ENCODE measurements at regions not wholly inside any gene's neighbourhood (a gene's known extent, or its start where the extent isn't known, plus 50 kb on each side); places are given as distances from the start of the nearest gene placed in this dataset.

DNA sequence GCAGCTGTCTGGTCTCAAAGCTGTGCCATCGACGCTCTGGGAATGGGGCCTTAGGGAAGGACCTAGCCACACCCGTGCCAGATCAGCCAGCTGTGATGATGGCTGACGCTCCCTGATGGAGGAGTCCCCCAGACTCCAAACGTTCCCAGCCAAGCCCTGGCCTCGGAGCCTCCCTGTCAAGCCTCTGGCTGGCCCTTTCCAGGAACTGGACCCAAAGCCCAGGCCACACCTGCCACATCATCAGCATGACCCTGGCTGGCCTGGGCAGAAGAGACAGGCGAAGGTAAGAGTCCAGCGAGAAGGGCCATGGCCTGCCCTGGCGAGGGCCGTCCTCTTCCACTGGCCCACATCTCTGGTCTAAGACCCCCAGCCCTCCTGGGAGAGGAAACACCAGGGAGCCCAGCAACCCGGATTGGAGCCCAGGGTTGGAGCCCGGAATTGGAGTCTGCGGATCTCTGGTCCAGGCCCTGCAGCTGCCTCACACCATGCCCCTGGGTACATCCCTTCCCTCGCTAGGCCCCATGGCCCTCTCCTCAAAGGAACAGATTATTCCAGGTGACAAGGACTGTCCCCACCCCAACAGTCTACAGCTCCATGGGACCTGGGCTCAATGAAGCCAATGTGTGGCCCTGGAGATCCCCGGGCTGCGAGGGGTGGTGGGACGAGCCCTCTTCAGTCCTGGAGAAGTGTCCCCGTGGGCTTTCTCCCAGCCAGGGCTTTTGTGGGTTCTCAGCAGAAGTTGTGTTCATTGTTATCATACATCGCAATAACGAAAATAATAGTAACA lies 105.1 kb upstream of the TNRC6C start:
- H3K9me3 ChIP-seq (replicated peaks; ENCODE audit: low read length), result no peaks in the 10 kb centered on the region

GRCh38 chr17:77854083-77854758 lies 104.3 kb upstream of the TNRC6C start:
- Histone ChIP-seq H3K27me3 (ENCODE audit: control insufficient read depth, insufficient read depth, low read length) (peaks cover 47% of the 10 kb centered on the region), H3K4me2 (ENCODE audit: low read length) (no peak overlapping the region), H3K9ac (ENCODE audit: low read depth, low read length) (no peak overlapping the region), H3K9me3 (replicated peaks; ENCODE audit: low read length) (no peaks in the 10 kb centered on the region), H3K36me3 (ENCODE audit: insufficient read depth, low read length) (no peaks in the 10 kb centered on the region), H3K4me1 (ENCODE audit: control insufficient read depth, insufficient read depth, low read length) (no peaks in the 10 kb centered on the region), H3K4me3 (ENCODE audit: low read length) (no peak overlapping the region)

More for the DNA sequence above, 105.1 kb upstream of the TNRC6C start:
- H3K27me3 ChIP-seq (ENCODE audit: control insufficient read depth, insufficient read depth, low read length), result peaks cover 46% of the 10 kb centered on the region
- H3K4me3 ChIP-seq (ENCODE audit: low read length), result no peak overlapping the region
- H3K4me2 ChIP-seq (ENCODE audit: low read length), result no peak overlapping the region
- no peaks in the 10 kb centered on the region for H3K36me3 ChIP-seq (ENCODE audit: insufficient read depth, low read length)
- no peak overlapping the region for H3K9ac ChIP-seq (ENCODE audit: low read depth, low read length)
- no peaks in the 10 kb centered on the region for H3K4me1 ChIP-seq (ENCODE audit: control insufficient read depth, insufficient read depth, low read length)

DNA sequence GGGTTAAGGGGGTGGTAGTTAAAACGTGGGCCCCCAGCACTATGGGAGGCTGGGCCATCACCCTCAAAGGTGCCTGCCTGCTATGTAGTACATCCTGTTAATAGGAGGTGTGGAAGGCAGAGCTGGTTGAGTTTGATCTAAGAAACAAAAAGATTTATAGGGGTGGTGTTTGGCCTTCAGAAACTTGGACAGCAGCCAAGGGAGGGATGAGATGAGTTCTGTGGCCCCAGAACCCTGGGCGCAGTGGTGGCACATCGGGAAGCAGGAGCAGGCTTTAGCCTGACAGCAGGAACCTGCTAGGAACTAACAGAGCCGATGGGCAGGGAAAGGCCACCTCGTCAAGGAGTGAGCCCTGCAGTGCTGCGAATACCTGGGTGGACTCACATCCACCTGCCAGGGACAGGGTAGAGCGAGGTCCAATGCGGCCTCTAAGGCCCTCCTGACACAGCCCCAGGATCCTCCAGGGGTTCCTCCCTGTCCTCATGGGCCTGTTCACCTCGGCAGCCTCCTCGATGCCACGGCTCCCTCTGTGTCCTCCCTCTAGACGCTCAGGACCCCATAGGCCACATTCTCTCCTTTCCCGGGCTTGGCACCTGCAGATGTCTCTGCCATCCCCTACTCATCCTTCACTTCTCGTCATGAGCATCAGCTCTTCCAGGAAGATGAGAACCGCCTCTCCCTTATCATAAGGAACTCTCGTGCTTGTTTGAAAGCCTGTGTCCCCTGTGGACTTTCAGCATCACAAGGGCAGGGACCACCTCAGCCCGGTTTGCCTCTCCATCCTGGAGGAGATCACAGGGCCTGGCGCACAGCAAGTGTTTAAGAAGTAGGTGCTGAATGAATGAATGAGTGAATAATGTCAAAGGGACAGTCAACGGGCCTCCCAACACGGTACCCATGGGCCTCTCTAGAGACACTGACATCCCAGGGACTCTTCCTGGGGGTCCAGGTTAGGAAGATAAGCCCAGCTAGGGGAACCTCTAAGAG lies 103.5 kb upstream of the TNRC6C start:
- Histone ChIP-seq H3K36me3 (ENCODE audit: insufficient read depth, low read length) (no peaks in the 10 kb centered on the region), H3K9me3 (replicated peaks; ENCODE audit: low read length) (no peaks in the 10 kb centered on the region), H3K4me1 (ENCODE audit: control insufficient read depth, insufficient read depth, low read length) (no peaks in the 10 kb centered on the region), H3K4me2 (ENCODE audit: low read length) (no peak overlapping the region), H3K27me3 (ENCODE audit: control insufficient read depth, insufficient read depth, low read length) (peaks cover 54% of the 10 kb centered on the region), H3K4me3 (ENCODE audit: low read length) (no peak overlapping the region), H3K9ac (ENCODE audit: low read depth, low read length) (no peak overlapping the region)

GRCh38 chr17:77856551-77857305 lies 101.8 kb upstream of the TNRC6C start:
- Histone ChIP-seq H3K4me1 (ENCODE audit: control insufficient read depth, insufficient read depth, low read length) (no peaks in the 10 kb centered on the region), H3K9me3 (replicated peaks; ENCODE audit: low read length) (no peaks in the 10 kb centered on the region), H3K4me3 (ENCODE audit: low read length) (no peak overlapping the region), H3K36me3 (ENCODE audit: insufficient read depth, low read length) (no peaks in the 10 kb centered on the region), H3K27me3 (ENCODE audit: control insufficient read depth, insufficient read depth, low read length) (peaks cover 59% of the 10 kb centered on the region), H3K9ac (ENCODE audit: low read depth, low read length) (no peak overlapping the region), H3K4me2 (ENCODE audit: low read length) (no peak overlapping the region)

- Histone ChIP-seq H3K27me3 (ENCODE audit: control insufficient read depth, insufficient read depth, low read length) (peaks cover 56% of the 10 kb centered on the region), H3K36me3 (ENCODE audit: insufficient read depth, low read length) (no peaks in the 10 kb centered on the region), H3K9me3 (replicated peaks; ENCODE audit: low read length) (no peaks in the 10 kb centered on the region), H3K4me3 (ENCODE audit: low read length) (no peak overlapping the region), H3K9ac (ENCODE audit: low read depth, low read length) (no peak overlapping the region), H3K4me2 (ENCODE audit: low read length) (no peak overlapping the region), H3K4me1 (ENCODE audit: control insufficient read depth, insufficient read depth, low read length) (no peaks in the 10 kb centered on the region)
These were observed 101.3 kb upstream of the TNRC6C start for GRCh38 chr17:77857306-77857555.

GRCh38 chr17:77857613-77858012 lies 100.9 kb upstream of the TNRC6C start:
- no peak overlapping the region for H3K9ac ChIP-seq (ENCODE audit: low read depth, low read length)
- peaks cover 57% of the 10 kb centered on the region for H3K27me3 ChIP-seq (ENCODE audit: control insufficient read depth, insufficient read depth, low read length)
- H3K4me1 ChIP-seq (ENCODE audit: control insufficient read depth, insufficient read depth, low read length), result no peaks in the 10 kb centered on the region
- no peak overlapping the region for H3K4me3 ChIP-seq (ENCODE audit: low read length)
- H3K36me3 ChIP-seq (ENCODE audit: insufficient read depth, low read length), result no peaks in the 10 kb centered on the region
- H3K9me3 ChIP-seq (replicated peaks; ENCODE audit: low read length), result no peaks in the 10 kb centered on the region
- no peak overlapping the region for H3K4me2 ChIP-seq (ENCODE audit: low read length)

- H3K4me2 ChIP-seq (ENCODE audit: low read length), result no peak overlapping the region
- peaks cover 48% of the 10 kb centered on the region for H3K27me3 ChIP-seq (ENCODE audit: control insufficient read depth, insufficient read depth, low read length)
- no peak overlapping the region for H3K4me3 ChIP-seq (ENCODE audit: low read length)
- H3K36me3 ChIP-seq (ENCODE audit: insufficient read depth, low read length), result no peaks in the 10 kb centered on the region
- no peaks in the 10 kb centered on the region for H3K9me3 ChIP-seq (replicated peaks; ENCODE audit: low read length)
- no peak overlapping the region for H3K9ac ChIP-seq (ENCODE audit: low read depth, low read length)
- peaks cover 3% of the 10 kb centered on the region for H3K4me1 ChIP-seq (ENCODE audit: control insufficient read depth, insufficient read depth, low read length)
These were observed 100.0 kb upstream of the TNRC6C start for GRCh38 chr17:77858291-77859034.

- peaks cover 9% of the 10 kb centered on the region for H3K4me1 ChIP-seq (ENCODE audit: control insufficient read depth, insufficient read depth, low read length)
These were observed 99.3 kb upstream of the TNRC6C start for GRCh38 chr17:77859035-77859810.

DNA sequence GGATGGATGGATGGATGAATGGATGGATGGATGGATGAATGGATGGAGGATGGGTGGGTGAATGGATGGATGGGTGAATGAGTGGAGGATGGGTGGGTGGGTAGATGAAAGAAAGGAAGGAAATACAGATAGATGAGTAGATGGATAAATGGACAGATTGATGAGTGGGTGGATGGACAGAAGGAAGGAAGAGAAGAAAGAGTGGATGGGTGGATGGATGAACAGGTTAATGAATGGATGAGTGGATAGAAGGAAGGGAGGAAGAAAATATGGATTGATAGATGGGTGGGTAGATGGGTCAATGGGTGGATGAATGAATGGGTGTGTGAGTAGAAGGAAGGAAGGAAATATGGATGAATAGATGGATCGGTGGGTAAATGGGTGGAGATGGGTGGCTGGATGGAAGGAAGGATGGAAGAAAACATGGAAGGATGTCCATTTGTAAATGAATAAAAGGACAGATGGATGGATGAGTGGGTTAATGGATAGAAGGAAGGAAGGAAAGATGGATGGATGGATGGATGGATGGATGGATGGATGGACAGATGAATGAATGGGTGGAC lies 97.3 kb upstream of the TNRC6C start:
- Histone ChIP-seq H3K9me3 (replicated peaks; ENCODE audit: low read length) (no peaks in the 10 kb centered on the region), H3K27me3 (ENCODE audit: control insufficient read depth, insufficient read depth, low read length) (peaks cover 42% of the 10 kb centered on the region), H3K4me1 (ENCODE audit: control insufficient read depth, insufficient read depth, low read length) (peaks cover 16% of the 10 kb centered on the region), H3K9ac (ENCODE audit: low read depth, low read length) (no peak overlapping the region), H3K36me3 (ENCODE audit: insufficient read depth, low read length) (no peaks in the 10 kb centered on the region), H3K4me2 (ENCODE audit: low read length) (no peak overlapping the region), H3K4me3 (ENCODE audit: low read length) (no peak overlapping the region)

More at GRCh38 chr17:77859035-77859810, 99.3 kb upstream of the TNRC6C start:
- Histone ChIP-seq H3K4me2 (ENCODE audit: low read length) (no peak overlapping the region), H3K9me3 (replicated peaks; ENCODE audit: low read length) (no peaks in the 10 kb centered on the region), H3K9ac (ENCODE audit: low read depth, low read length) (no peak overlapping the region), H3K36me3 (ENCODE audit: insufficient read depth, low read length) (no peaks in the 10 kb centered on the region), H3K4me3 (ENCODE audit: low read length) (no peak overlapping the region), H3K27me3 (ENCODE audit: control insufficient read depth, insufficient read depth, low read length) (peaks cover 43% of the 10 kb centered on the region)
